HG02610 (cell line): ENCODE measurements at regions not wholly inside any gene's neighbourhood (a gene's known extent, or its start where the extent isn't known, plus 50 kb on each side); places are given as distances from the start of the nearest gene placed in this dataset.

Experiments
- ATAC-seq: cut with Tn5 transposase; IDR thresholded peaks from one replicate; pipeline ENCODE4 v1.9.1; 2021; ENCODE audit warnings: mild to moderate bottlenecking, moderate library complexity; ENCODE audit not compliant: unreplicated experiment

- ATAC-seq: no peak
These were observed 304.5 kb upstream of the KAZN start for GRCh38 chr1:14294006-14294405.

- no peak for ATAC-seq
These were observed 303.5 kb upstream of the KAZN start for GRCh38 chr1:14294860-14295536.

- no peak for ATAC-seq
These were observed 301.7 kb upstream of the KAZN start for GRCh38 chr1:14296795-14297194.

DNA sequence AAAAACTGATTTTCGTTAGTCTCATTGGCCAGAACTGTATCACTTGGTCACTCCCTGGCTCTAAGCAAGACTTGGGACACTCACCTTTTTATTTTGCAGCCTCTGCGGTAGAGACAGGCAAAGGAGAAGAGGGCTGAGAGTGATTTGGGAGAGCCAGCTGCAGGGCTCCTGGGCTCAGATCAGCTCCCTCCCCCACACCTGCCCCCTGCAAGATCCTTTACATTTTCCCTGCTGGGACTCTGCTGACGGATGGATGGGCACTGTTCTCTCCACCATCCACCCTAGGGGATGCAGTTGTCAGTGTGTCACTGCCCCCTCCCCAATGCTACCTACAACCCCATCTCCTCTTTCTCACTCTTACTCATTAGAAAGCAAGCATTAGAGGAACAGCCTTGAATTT lies 301.1 kb upstream of the KAZN start:
- no peak for ATAC-seq

DNA sequence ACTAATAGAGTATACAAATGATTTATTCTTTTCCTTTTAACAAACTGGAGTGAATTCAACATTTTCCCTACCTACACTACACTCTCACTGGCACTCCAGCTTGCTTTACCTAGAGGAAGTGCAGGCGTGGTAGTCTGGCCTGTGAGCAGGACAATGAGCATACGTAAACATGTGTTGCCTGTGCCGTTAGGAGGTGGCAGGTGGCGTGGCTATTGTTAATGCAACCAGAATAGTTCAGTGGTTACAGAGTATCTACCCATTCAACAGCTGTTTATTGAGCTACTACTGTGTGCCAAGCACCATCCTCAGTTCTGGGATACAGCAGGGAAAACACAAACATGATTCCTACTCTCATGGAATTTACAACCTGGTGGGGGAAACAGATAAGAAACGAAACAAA lies 299.7 kb upstream of the KAZN start:
- ATAC-seq: no peak

DNA sequence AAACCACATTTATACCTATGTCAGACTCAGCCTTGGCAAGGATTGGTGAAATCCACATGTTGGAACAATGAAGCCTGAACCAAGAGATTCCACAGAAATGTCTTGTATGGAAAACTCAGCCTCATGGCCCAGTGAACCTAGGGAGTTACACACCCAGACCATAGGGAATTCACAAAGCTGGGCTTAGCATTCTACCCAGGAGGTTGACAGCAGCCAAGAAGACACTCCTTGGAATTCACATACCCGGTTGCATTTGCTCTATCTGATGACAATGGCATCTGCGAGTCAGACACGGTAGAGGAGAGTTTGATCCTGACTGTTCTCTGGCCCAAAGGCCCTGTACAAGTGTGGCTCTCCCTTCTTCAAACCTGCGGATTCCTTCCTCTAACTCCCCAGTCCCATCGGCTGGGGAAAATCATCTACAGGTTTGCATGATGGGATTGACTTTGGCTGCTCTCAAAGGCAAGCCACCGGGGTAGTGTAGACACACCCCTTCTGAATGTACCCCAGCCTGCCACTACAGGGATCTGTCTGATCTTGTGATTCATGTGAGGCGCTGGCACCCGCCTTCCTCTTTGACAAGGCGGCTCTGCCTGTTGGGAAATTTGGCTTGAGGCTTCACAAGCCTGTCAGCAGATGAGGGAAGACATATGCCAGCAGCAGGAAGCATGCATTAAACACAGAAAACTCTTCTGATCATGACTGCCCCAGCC lies 297.3 kb upstream of the KAZN start:
- no peak for ATAC-seq

DNA sequence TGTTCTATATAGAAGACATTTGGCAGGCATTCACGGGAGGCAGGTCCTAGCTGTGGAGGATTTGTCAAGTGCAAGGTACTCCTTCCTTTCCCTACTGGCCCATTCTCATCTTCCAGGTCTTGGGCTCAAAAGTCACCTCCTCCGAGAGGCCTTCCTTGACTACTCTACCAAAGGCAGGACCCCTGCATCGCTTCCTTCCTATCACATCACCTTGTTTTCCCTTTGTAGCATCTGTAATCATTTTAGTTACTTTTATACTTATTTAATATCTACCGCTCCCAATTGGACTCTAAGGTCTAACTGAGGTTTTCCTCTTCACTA lies 296.8 kb upstream of the KAZN start:
- no peak for ATAC-seq

DNA sequence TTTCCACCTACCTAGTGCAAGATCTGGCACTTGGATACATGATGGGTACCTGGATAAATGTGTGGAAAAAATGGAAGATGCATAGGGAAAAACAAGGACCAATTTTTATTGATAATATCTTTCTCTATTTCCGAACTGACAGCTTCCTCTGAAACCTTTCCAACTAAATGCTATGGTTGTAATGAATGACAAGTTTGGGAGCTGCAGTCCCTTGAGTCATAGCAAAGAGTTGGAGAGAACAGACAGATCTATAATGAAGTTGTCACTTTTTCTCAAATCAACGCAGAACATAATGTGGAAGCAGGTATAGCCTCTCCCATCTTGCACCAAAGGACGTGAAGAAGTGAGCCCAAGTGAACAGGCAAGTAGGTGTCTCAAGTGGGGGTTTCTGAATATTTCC lies 296.5 kb upstream of the KAZN start:
- no peak for ATAC-seq

- no peak for ATAC-seq
These were observed 295.5 kb upstream of the KAZN start for GRCh38 chr1:14303011-14303410.

GRCh38 chr1:14304381-14304865 lies 294.1 kb upstream of the KAZN start:
- no peak for ATAC-seq

- no peak for ATAC-seq
These were observed 290.0 kb upstream of the KAZN start for GRCh38 chr1:14308460-14308859.

- no peak for ATAC-seq
These were observed 288.5 kb upstream of the KAZN start for GRCh38 chr1:14309984-14310383.

DNA sequence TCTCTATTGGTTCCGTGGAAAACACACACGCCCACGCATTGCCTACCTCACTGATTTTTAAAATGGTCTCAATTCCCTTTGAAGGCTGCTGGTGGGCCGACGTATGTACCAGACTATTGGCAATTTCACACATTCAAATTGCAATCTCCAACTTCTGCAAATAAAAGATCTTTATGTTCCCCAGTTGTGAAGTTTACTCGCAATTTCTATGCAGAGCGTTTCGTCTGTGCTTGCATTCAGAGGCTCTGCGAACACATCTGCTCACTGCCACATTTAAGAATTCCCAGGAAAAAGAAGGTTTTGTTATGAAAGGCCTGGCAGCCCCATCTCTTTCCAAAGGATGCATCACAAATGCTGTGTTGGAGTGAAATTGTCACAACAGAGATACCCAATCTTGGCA lies 288.0 kb upstream of the KAZN start:
- no peak for ATAC-seq

GRCh38 chr1:14313731-14314431 lies 284.6 kb upstream of the KAZN start:
- ATAC-seq: no peak

DNA sequence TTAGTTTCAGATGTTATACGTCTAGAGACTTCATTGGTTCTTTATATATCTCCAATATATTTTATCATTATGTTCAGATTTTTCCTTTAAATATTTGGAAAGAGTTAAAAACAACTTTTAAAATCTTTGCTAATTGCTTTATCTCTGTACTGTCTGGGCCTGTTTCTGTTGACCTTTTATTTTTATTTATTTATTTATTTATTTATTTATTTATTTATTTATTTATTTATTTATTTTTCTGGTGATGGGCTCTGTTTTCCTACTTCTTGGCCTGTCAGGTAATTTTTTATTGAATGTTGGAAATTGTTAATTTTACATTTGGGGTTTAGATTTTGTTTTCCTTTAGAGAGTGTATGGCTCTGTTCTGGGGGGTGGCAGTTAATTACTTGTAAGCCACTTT lies 279.7 kb upstream of the KAZN start:
- ATAC-seq: no peak

DNA sequence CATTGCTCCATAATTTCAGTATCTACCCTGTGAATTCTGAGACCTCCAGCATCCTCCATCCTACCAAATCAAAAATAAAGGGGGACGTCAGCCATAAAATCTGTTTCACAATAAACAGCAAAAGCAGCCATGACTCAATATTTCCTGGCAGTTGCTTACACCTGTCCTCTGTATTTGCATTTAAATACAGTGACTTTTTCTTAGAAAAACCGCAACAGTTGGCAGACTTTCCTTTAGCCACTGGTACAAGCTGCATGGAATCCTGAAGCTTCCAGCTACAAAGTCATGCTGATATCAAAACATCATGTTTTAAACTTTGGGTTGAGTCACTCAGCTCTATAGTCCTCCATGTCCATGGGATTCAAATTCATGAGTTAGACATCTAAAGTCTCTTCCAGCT lies 278.0 kb upstream of the KAZN start:
- ATAC-seq: no peak

- no peak for ATAC-seq
These were observed 277.5 kb upstream of the KAZN start for GRCh38 chr1:14320986-14321385.

DNA sequence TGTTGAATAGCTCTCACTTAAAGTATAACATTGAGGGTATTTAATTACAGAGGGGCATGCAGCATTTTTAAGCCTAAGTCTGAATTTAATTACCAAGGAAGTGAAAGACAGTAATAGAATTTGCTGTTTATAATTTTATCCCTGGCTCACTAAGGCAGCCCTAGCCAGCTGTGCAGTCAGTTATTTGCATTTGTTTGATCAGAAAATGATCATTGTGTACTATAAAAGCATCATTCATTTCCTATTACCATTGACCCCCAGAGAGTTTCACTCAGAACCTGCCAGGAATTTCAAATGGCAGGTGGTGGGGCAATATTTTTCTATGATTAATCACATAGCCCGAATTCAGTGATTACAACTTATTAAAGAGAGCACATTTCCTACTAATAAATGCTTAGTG lies 277.1 kb upstream of the KAZN start:
- ATAC-seq: no peak

DNA sequence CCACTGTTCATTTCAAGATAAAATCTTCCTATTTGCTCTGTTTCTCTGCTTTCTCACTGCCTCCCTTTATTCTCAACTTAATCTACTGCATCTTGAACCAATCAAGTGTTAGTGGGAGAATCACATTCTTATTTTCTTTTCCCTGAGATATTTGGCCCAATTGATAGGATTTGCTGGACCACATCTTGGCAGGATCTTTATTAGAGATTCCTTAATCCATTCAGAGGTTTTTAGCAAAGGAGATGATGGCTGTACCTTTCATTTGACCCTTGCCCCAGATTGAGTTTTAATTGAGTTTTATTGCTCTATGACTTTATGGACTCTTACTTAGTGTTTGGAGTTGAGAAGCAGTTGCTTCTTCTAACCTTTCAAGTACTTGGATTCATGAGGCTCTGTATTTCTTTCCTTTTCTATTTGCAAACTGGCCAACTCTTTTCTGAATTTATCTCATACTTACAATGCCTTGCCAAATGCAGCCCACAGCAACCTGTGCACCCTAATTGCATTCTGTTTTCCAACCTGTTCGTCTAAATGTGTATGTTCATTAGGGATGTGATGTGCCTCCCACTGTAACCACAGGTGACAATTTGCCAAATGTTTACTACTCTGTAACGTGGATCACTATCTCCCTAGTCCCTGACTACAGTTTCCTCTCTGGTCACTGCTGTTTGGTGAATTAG lies 274.8 kb upstream of the KAZN start:
- no peak for ATAC-seq

DNA sequence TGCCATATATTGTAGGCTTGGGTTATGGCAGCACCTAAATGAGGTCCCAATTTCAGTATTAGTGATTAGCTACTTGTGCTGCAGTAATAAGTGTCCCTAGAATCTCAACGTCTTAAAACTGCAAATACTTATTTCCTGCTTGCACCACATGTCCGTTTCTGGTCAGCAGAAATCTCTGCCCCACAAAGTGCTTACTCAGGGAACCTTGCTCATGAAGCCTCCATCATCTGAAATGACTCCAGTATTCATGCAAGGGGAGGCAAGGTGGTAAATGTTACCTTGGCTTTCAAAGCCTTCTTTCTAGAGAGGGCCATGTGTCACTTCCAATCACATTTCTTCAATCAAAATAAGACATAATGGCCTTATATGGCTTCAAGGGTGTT lies 274.2 kb upstream of the KAZN start:
- no peak for ATAC-seq

DNA sequence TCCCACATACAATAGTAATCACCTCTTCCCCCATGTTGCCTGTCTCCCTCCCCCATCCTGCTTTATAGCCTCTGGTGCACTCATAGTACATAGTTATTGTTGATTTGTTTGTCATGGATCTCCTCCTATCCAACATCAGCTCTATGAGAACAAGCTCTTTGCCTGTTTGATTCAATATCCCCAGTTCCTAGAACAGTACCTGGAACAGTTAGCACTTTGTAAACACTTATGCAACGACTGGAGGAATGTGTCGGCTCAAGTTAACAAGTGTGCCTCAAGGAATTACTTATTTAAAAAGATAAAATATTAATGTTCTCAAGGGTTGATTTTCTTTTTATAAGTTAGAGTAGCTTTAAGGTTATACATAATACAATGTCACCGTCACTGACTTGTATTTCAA lies 271.6 kb upstream of the KAZN start:
- ATAC-seq: no peak

GRCh38 chr1:14328685-14329084 lies 269.8 kb upstream of the KAZN start:
- ATAC-seq: no peak
